ENCODE measurements at regions not wholly inside any gene's neighbourhood (a gene's known extent, or its start where the extent isn't known, plus 50 kb on each side); places are given as distances from the start of the nearest gene placed in this dataset.

GRCh38 chr16:80120899-80121521, 419.8 kb upstream of the DYNLRB2 start:
- TF ChIP-seq CTCF (conservative IDR thresholded peaks at IDR 0.05 in 1 of 2, IDR thresholded peaks at IDR 0.05 in 1 of 2; ENCODE audit: extremely low read depth in 1 of 2, insufficient read depth in 1 of 2, low read depth in 1 of 2, low read length in 2 of 2), result no peak
- no peak for TF ChIP-seq EZH2 (IDR thresholded peaks at IDR 0.05; ENCODE audit: borderline replicate concordance, low read length)
